HG03342 (cell line): ENCODE measurements at regions not wholly inside any gene's neighbourhood (a gene's known extent, or its start where the extent isn't known, plus 50 kb on each side); places are given as distances from the start of the nearest gene placed in this dataset.

Experiments
- ATAC-seq: cut with Tn5 transposase; IDR thresholded peaks from one replicate; pipeline ENCODE4 v1.9.1; 2021; ENCODE audit warnings: mild to moderate bottlenecking, moderate library complexity; ENCODE audit not compliant: unreplicated experiment

DNA sequence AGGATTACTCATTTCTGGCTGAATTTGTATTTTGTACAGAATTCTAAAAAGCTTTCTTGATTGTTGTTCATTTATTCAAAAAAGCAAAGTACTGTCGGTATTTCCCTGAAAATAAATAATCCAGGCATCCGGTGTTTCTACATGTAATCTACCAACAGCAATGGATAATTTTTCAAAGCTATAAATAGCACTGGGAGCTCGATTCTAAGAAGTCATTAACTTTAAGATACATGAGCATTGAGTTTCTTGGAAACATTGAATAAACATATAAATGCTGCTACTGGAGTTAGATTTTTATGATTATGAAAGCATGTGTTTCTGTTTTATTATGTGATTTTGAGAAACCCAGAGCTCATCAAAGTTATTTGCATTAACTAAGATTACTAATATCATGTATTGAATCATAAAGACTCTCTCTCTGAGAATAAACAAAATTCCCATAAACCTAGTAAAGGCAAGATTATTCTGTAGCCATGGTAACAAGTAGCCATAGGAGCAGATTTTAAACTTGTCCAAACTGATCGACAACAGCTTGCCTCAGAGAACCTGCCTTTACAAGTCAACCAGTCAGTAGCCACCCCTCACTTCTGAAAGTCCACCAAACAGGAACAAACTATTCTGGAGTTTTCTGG, 197.0 kb downstream of the DRD1 start:
- ATAC-seq = no peak

DNA sequence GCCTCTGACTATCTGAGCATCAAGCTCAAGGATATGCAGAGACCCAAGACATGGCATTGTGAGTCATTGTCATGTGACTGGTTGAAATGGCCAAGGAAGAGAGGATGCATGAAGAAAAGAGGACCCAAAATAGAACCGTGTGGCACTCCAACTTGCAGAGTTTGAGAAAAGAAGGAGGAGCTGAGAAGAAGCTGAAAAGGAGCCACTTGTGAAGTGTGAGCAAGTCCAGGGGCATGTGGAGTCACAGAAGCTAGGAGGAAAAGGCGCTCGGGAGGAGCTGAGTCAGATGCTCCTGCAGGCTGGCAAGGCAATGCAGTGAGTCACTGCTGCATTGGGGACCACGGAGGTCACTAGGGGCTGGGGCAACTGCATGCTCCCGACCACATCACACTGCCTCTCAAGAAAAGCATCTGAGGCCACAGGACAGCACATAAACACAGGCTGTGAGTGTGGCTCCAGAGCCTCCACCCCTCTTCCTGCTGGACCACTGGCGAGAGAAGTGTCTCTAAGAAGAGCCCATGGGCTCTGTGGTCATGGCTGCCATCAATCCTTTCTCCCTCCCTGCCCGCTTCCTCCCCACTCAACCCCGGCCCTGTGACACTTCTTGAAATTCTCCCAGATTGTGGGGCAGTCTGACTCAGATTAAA, 197.6 kb downstream of the DRD1 start:
- no peak for ATAC-seq

DNA sequence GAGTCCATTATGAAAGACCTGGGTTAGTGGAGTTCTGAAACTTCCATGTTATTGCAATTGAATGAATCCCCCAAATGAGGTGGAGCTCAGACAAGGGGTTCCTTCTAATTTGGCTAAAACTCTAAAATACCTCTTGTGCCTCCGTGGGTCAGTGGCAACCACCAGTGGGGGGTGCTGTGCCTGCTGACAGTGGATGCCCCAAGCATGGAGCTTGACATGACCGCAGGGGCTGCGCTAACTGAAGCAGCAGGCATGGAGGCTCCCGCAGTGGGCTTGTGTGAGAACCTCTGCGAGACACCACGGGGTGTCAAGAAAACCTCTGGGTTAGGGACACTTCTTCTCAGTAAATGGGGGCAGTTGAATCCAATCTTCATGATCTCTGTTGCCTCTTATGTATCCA, 200.5 kb downstream of the DRD1 start:
- ATAC-seq = no peak

GRCh38 chr5:175242207-175242606, 201.8 kb downstream of the DRD1 start:
- no peak for ATAC-seq

GRCh38 chr5:175238326-175238725, 205.7 kb downstream of the DRD1 start:
- ATAC-seq = no peak

DNA sequence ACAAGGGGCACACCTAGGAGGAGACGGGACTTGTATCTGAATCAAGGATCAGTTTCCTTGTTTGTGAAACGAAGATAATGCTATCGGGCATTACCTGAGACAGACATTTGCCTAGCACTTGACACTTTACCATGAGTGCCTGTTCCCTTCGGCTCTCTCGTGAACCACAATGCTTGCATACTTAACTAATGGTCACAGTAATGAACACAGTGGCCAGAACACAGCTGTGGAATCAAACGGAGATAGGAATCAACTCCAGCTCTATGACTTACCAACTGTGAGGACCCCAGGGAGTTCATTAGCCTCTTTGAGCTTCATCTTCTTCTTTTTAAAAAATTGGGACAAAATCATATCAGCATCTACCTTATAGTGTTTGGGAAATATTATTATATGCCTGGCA, 207.8 kb downstream of the DRD1 start:
- no peak for ATAC-seq

DNA sequence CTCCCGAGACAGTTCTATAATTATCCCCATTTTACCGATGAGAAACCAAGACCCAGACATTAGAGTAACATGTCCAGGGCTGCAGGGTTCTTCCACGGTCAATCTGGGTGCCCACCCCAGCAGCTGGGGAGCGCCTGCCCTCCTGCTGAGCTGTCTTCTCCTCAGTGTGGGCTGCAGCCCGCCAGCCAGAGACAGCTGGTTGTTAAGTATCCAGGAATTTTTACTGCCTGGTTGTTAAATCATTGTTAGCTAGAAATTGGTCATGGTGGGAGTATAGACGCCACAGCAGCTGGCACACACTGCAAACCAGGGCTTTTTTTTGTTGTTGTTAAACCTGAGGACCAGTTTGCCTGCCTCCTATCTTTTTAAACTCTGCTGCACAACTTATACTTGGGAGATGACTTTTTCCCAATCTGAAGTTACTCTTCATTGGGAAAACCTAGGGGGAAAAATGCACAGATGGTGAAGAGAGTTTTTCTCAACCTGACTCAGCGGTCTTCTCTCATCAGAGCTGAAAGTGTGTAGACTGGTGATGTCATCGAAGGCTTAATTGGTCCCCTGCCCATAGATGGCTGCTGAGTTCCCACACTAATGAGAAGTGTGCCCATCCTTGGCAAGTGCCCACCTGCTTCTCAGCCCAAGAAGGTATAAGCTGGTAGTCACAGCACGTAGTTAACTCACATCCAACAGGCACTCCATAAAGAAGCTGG, 208.6 kb downstream of the DRD1 start:
- ATAC-seq = no peak

GRCh38 chr5:175230299-175230698, 213.7 kb downstream of the DRD1 start:
- no peak for ATAC-seq

- no peak for ATAC-seq
These were observed 217.5 kb downstream of the DRD1 start for GRCh38 chr5:175226506-175226905.

GRCh38 chr5:175223291-175223690, 220.7 kb downstream of the DRD1 start:
- ATAC-seq = no peak

DNA sequence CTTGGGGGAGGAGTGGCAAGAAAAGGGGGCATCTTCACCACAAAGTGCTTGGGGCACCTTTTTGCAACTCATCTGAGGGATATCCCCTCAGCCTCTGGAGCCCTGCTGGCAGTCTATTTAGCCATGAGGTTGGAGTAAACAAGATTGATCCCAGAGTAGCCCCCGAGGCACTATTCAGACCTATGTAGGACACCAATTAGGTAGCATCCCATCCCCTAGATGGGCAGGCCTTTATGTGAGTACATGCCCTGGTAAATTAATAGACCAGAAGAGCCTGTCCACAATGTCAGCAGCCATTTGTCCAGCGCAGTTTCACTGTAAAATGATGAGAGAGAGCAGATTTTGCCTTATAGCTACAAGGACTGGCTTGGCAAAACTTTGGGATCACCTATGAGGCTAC, 221.4 kb downstream of the DRD1 start:
- no peak for ATAC-seq

DNA sequence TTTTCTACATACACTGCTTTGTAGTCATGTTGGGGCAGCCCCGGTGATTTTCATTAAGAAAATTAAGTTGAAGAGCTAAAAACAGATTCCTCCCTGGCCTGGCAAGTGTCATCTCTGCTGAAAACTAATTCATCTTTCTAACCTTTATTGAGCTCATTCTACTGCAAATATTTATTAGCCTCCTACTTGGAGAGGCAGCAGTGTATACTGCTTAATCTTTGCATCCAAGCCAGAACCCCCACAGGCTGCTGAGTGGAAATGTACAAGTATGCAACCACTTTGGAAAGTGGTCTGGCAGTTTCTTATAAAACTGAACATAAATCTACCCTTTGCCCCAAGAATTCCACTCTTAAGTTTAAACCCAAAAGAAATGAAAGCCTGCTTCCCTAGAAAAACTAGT, 223.4 kb downstream of the DRD1 start:
- ATAC-seq = no peak

GRCh38 chr5:175219366-175219765, 224.6 kb downstream of the DRD1 start:
- no peak for ATAC-seq

- no peak for ATAC-seq
These were observed 227.0 kb downstream of the DRD1 start for GRCh38 chr5:175216991-175217390.

GRCh38 chr5:175215906-175216305, 228.1 kb downstream of the DRD1 start:
- no peak for ATAC-seq

DNA sequence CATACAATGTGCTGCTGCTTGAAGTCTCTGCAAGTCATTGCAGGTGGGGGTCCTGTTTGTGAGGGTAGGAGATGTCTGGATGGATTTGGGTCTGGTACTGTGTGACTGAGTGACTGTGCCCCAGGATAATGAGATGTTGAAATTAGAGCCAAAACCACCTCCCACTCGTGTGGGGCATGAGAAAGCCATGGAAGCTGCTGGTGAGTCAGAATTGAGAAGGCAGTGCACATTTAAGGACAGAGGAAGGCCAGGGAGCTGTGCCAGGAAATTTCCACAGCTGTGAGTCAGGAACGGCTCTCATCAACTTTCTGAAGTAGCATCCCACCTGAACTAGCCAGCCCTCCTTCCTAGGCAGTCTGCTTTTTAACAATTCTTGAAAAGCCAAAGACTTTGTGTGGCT, 229.8 kb downstream of the DRD1 start:
- no peak for ATAC-seq

- no peak for ATAC-seq
These were observed 231.8 kb downstream of the DRD1 start for GRCh38 chr5:175211956-175212756.

GRCh38 chr5:175207321-175208040, 236.5 kb downstream of the DRD1 start:
- no peak for ATAC-seq

GRCh38 chr5:175206669-175207068, 237.3 kb downstream of the DRD1 start:
- no peak for ATAC-seq

DNA sequence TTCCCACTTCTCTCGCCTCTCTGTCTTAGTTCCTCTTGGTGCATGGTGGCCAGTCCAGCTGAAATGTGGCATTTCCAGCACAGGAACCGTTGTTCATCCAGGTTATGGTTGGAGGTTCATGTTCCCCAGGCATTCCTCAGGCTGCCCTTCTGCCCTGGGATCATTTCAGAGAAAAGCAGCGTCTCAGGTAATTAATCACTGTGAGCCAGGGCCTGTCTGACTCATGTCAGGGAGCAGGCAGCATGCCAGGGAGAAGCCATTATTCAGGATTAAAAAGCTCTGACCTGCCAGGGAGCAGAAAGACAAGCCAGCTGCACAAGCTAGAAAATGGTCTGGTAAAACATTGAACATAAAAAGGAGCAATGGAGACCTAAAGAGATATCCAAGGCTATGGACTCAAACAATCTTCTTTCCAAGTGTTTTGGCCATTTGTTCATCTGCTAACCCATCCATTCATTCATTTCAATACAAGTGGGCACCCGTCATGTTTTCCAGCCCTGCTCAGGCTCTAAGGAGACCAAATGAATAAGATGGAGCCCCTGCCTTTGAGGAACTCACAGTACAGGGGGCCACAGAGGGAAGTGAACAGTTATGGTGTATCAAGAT, 241.4 kb downstream of the DRD1 start:
- ATAC-seq = no peak
